ENCODE measurements at regions not wholly inside any gene's neighbourhood (a gene's known extent, or its start where the extent isn't known, plus 50 kb on each side); places are given as distances from the start of the nearest gene placed in this dataset.

DNA sequence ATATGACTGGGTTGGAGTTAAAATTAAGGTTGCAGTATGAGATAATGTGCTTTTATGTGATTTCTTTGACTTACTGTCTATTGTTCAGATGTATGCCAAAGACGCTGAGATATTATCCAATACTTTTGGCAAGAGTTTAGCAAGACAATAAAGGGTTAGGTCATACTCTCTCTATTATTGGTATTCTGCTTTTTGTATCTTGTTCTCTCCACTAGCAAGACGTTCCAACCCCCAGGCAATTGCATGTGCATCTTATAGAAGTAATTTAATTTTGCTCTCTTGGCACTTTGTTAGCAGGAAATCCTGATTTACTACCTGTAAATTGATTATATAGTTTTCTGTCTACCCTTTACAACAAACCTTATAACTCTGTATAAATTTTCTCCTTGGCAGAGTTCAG lies 1093.6 kb downstream of the CDH9 start:
- TF ChIP-seq EZH2 (optimal IDR thresholded peaks at IDR 0.05; ENCODE audit: low read depth, low read length): no peak
- no peak for TF ChIP-seq EZH2phosphoT487 (IDR thresholded peaks at IDR 0.05; ENCODE audit: low read length)

Data from MM.1S (cell line).